Liver (tissue), 8 donors: ENCODE measurements at regions not wholly inside any gene's neighbourhood (a gene's known extent, or its start where the extent isn't known, plus 50 kb on each side); places are given as distances from the start of the nearest gene placed in this dataset.

Experiments used
- DNase-seq: peaks from one replicate; pipeline ENCODE4 v3.0.0-alpha.2; 2017; ENCODE audit warnings: low spot score
- H3K27ac ChIP-seq, 2 donors: one replicate each; pipeline ENCODE4 v1.7.0; 2013; ENCODE audit warnings: inconsistent platforms in 2 of 2, low read length in 2 of 2, control low read depth in 1 of 2, low read depth in 1 of 2, mild to moderate bottlenecking in 1 of 2
- H3K27me3 ChIP-seq, 4 donors: one replicate each; pipeline versions ENCODE4 v1.6.1 to v1.7.0; 2013; ENCODE audit warnings: low read length in 3 of 4, inconsistent platforms in 1 of 4, mild to moderate bottlenecking in 1 of 4, moderate library complexity in 1 of 4; ENCODE audit not compliant: control insufficient read depth in 4 of 4, insufficient read depth in 4 of 4
- H3K36me3 ChIP-seq, 4 donors: one replicate each; pipeline versions ENCODE4 v1.6.1 to v1.7.0; 2013; ENCODE audit warnings: low read length in 3 of 4, mild to moderate bottlenecking in 3 of 4, low read depth in 1 of 4, moderate library complexity in 1 of 4; ENCODE audit not compliant: control insufficient read depth in 4 of 4, insufficient read depth in 3 of 4
- H3K4me1 ChIP-seq, 4 donors: one replicate each; pipeline versions ENCODE4 v1.6.1 to v1.7.0; 2013; ENCODE audit warnings: low read length in 3 of 4, mild to moderate bottlenecking in 3 of 4, moderate library complexity in 1 of 4; ENCODE audit not compliant: control insufficient read depth in 4 of 4, insufficient read depth in 4 of 4
- H3K4me3 ChIP-seq, 3 donors: one replicate each; pipeline versions ENCODE4 v1.6.1 to v1.7.0; 2013; ENCODE audit warnings: low read length in 3 of 3, control low read depth in 1 of 3, low read depth in 1 of 3, mild to moderate bottlenecking in 1 of 3
- H3K9ac ChIP-seq, 2 donors: one replicate each; pipeline ENCODE4 v1.7.0; 2013; ENCODE audit warnings: low read length in 2 of 2, mild to moderate bottlenecking in 2 of 2, moderate library complexity in 2 of 2, control low read depth in 1 of 2, low read depth in 1 of 2
- H3K9me3 ChIP-seq, 4 donors: one replicate each; pipeline versions ENCODE4 v1.6.1 to v1.7.0; 2013; ENCODE audit warnings: low read length in 3 of 4; ENCODE audit not compliant: control insufficient read depth in 4 of 4
- ATF3 ChIP-seq: IDR thresholded peaks from 2 replicates; pipeline ENCODE4 v1.6.1; 2016; ENCODE audit warnings: antibody characterized with exemption
- CTCF ChIP-seq: fragments of 150-350 bp; IDR thresholded peaks from 2 replicates; pipeline ENCODE4 v1.5.1; 2017; ENCODE audit warnings: improper control_type of control experiment, low read depth, low read length; ENCODE audit not compliant: missing input control
- EGR1 ChIP-seq, 2 donors: IDR thresholded peaks; 2 replicates each; pipeline ENCODE4 v1.6.1; 2016 to 2018; ENCODE audit warnings: antibody characterized with exemption in 2 of 2, low read depth in 2 of 2
- FOXA1 ChIP-seq: IDR thresholded peaks from 2 replicates; pipeline ENCODE4 v1.6.1; 2016; ENCODE audit warnings: antibody characterized with exemption
- FOXA2 ChIP-seq: IDR thresholded peaks from 2 replicates; pipeline ENCODE4 v1.6.1; 2016; ENCODE audit warnings: antibody characterized with exemption
- GABPA ChIP-seq, 2 donors: IDR thresholded peaks in 1 of 2; conservative IDR thresholded peaks in 1 of 2; 2 replicates each; pipeline ENCODE4 v1.6.1; 2016; ENCODE audit warnings: antibody characterized with exemption in 2 of 2, mild to moderate bottlenecking in 1 of 2, moderate library complexity in 1 of 2
- HNF4A ChIP-seq, 2 donors: conservative IDR thresholded peaks; 2 replicates each; pipeline ENCODE4 v1.6.1; 2016; ENCODE audit warnings: antibody characterized with exemption in 2 of 2, mild to moderate bottlenecking in 2 of 2
- HNF4G ChIP-seq: IDR thresholded peaks from 2 replicates; pipeline ENCODE4 v1.6.1; 2016; ENCODE audit warnings: antibody characterized with exemption
- JUND ChIP-seq, 2 donors: IDR thresholded peaks; 2 replicates each; pipeline ENCODE4 v1.6.1; 2016; ENCODE audit warnings: antibody characterized with exemption in 2 of 2
- MAX ChIP-seq: IDR thresholded peaks from 2 replicates; pipeline ENCODE4 v1.6.1; 2016; ENCODE audit warnings: antibody characterized with exemption
- NR2F2 ChIP-seq: IDR thresholded peaks from 2 replicates; pipeline ENCODE4 v1.6.1; 2016; ENCODE audit warnings: antibody characterized with exemption
- RAD21 ChIP-seq, 2 donors: IDR thresholded peaks; 2 replicates each; pipeline ENCODE4 v1.6.1; 2016; ENCODE audit warnings: antibody characterized with exemption in 2 of 2, mild to moderate bottlenecking in 2 of 2
- REST ChIP-seq: IDR thresholded peaks from 2 replicates; pipeline ENCODE4 v1.6.1; 2016; ENCODE audit warnings: antibody characterized with exemption, mild to moderate bottlenecking
- RXRA ChIP-seq, 2 donors: IDR thresholded peaks; 2 replicates each; pipeline ENCODE4 v1.6.1; 2017 to 2018; ENCODE audit warnings: antibody characterized with exemption in 2 of 2, mild to moderate bottlenecking in 1 of 2
- SP1 ChIP-seq: IDR thresholded peaks from 2 replicates; pipeline ENCODE4 v1.6.1; 2018; ENCODE audit warnings: antibody characterized with exemption, mild to moderate bottlenecking
- TAF1 ChIP-seq: conservative IDR thresholded peaks from 2 replicates; pipeline ENCODE4 v1.6.1; 2016; ENCODE audit warnings: antibody characterized with exemption, mild to moderate bottlenecking
- YY1 ChIP-seq: IDR thresholded peaks from 2 replicates; pipeline ENCODE4 v1.6.1; 2016; ENCODE audit warnings: antibody characterized with exemption, mild to moderate bottlenecking
- ZBTB33 ChIP-seq: IDR thresholded peaks from 2 replicates; pipeline ENCODE4 v1.6.1; 2016; ENCODE audit warnings: antibody characterized with exemption
- WGBS: extraction: QIAGEN DNeasy Blood & Tissue Kit; methylation state at CpG from one replicate; pipeline ENCODE4 v1.1.7; 2013; 5-methylcytosine and 5-hydroxymethylcytosine counted together
- donor health status: healthy.
- donor health status: healthy.
- donor health status: healthy.
- donor health status: healthy.
- donor health status: healthy.

GRCh38 chr14:85041618-85042017, 488.3 kb upstream of the FLRT2 start:
- DNase-seq = no peak
- H3K9ac ChIP-seq = no peak overlapping the region
- H3K36me3 ChIP-seq = no peaks in the 10 kb centered on the region
- no peak overlapping the region for H3K4me3 ChIP-seq
- peaks cover 0 to 1% (median 0%) of the 10 kb centered on the region in 4 donors for H3K9me3 ChIP-seq
- no peak overlapping the region for H3K27ac ChIP-seq
- no peak for TF ChIP-seq GABPA (IDR thresholded peaks at IDR 0.05 in 1 of 2, conservative IDR thresholded peaks at IDR 0.05 in 1 of 2)
- no peak for TF ChIP-seq ATF3
- TF ChIP-seq NR2F2 = no peak
- TF ChIP-seq REST = no peak
- TF ChIP-seq MAX = no peak
- TF ChIP-seq FOXA1 = no peak
- TF ChIP-seq YY1 = no peak
- no peak for TF ChIP-seq TAF1
- no peaks in the 10 kb centered on the region for H3K27me3 ChIP-seq
- no peaks in the 10 kb centered on the region for H3K4me1 ChIP-seq

GRCh38 chr14:85042301-85042700, 487.6 kb upstream of the FLRT2 start:
- H3K9ac ChIP-seq = no peak overlapping the region
- H3K9me3 ChIP-seq = peaks cover 0 to 2% (median 0%) of the 10 kb centered on the region in 4 donors
- H3K36me3 ChIP-seq = no peaks in the 10 kb centered on the region
- no peak overlapping the region for H3K4me3 ChIP-seq
- no peak overlapping the region for H3K27ac ChIP-seq
- WGBS = 76% methylated on average over 1 of the region's 1 CpG
- TF ChIP-seq HNF4G (no peak), GABPA (IDR thresholded peaks at IDR 0.05 in 1 of 2, conservative IDR thresholded peaks at IDR 0.05 in 1 of 2) (no peak), YY1 (no peak), REST (no peak), ATF3 (no peak), TAF1 (no peak), JUND (IDR thresholded peaks at IDR 0.05) (no peak), RAD21 (IDR thresholded peaks at IDR 0.05) (no peak), FOXA1 (no peak), FOXA2 (no peak), RXRA (IDR thresholded peaks at IDR 0.05) (no peak), ZBTB33 (no peak), CTCF (no peak), SP1 (no peak), NR2F2 (no peak), EGR1 (IDR thresholded peaks at IDR 0.05; ENCODE audit: low read depth in 2 of 2) (no peak), HNF4A (conservative IDR thresholded peaks at IDR 0.05) (no peak)
- H3K27me3 ChIP-seq = no peaks in the 10 kb centered on the region
- H3K4me1 ChIP-seq = no peaks in the 10 kb centered on the region
- DNase-seq = no peak
